H1 (cell line): ENCODE measurements at regions not wholly inside any gene's neighbourhood (a gene's known extent, or its start where the extent isn't known, plus 50 kb on each side); places are given as distances from the start of the nearest gene placed in this dataset.

ENCODE experiments used
- CHD1 ChIP-seq: IDR thresholded peaks from 2 replicates; pipeline ENCODE4 v1.6.1; 2012; ENCODE audit warnings: low read depth, low read length, improper control_type of control experiment
- GTF2F1 ChIP-seq: IDR thresholded peaks from 2 replicates; pipeline ENCODE4 v1.6.1; 2012; ENCODE audit warnings: low read depth, low read length, improper control_type of control experiment, borderline replicate concordance
- KDM1A ChIP-seq: fragments of 200-600, 300-600 bp; sonication (generic); IDR thresholded peaks from 2 replicates; pipeline ENCODE4 v1.7.1; 2016; ENCODE audit warnings: mild to moderate bottlenecking, low read length, borderline replicate concordance
- KDM5A ChIP-seq: fragments of 200-600 bp; IDR thresholded peaks from 2 replicates; pipeline ENCODE4 v1.7.1; 2012; ENCODE audit warnings: mild to moderate bottlenecking, low read length, inconsistent platforms, mixed read lengths
- RBBP5 ChIP-seq: IDR thresholded peaks from 2 replicates; pipeline ENCODE4 v1.7.1; 2012; ENCODE audit warnings: low read depth, mild to moderate bottlenecking, inconsistent platforms, low read length, moderate library complexity, borderline replicate concordance
- RXRA ChIP-seq: IDR thresholded peaks from 2 replicates; pipeline ENCODE4 v1.6.1; 2011; ENCODE audit warnings: low read depth, mild to moderate bottlenecking, low read length, moderate library complexity; ENCODE audit not compliant: insufficient read depth
- SIN3A ChIP-seq, 2 experiments: IDR thresholded peaks in 1 of 2; conservative IDR thresholded peaks in 1 of 2; 2 replicates each; pipeline ENCODE4 v1.6.1; 2011 to 2012; ENCODE audit warnings: low read length in 2 of 2, improper control_type of control experiment in 1 of 2, low read depth in 1 of 2, mild to moderate bottlenecking in 1 of 2
- TF ChIP-seq, protein P1 (sequence below): fragments of 300-600 bp; sonication (generic); IDR thresholded peaks from 2 replicates; pipeline ENCODE4 v1.7.1; 2012; ENCODE audit warnings: low read length, moderate library complexity, mild to moderate bottlenecking, inconsistent platforms; ENCODE audit not compliant: insufficient replicate concordance

DNA sequence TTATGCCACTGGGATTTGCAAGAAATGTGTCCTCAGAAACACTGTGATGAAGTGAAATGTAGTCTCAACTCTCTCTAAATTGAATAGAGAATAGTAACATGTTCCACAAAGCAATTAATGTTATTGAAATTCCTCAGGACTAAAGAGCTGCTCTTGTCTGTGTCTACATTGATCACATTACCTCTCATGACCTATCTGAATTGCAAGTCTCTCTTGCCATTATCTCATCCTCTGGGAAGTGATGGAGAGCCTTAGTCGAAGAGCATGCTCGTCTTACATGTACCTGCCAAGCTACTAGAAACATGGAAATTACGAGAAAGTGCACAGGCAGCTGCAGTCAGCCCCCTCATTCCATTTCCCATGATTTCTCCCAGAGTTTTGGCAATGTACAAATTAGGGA is 561.1 kb upstream of the ZNF804A start (continued):
- TF ChIP-seq GTF2F1 (no peak), SIN3A (conservative IDR thresholded peaks at IDR 0.05 in 1 of 2, IDR thresholded peaks at IDR 0.05 in 1 of 2; ENCODE audit: low read depth in 1 of 2, low read length in 2 of 2) (no peak), KDM1A (no peak), RBBP5 (no peak), KDM5A (no peak), CHD1 (no peak), RXRA (no peak)
- TF ChIP-seq, protein P1, sequence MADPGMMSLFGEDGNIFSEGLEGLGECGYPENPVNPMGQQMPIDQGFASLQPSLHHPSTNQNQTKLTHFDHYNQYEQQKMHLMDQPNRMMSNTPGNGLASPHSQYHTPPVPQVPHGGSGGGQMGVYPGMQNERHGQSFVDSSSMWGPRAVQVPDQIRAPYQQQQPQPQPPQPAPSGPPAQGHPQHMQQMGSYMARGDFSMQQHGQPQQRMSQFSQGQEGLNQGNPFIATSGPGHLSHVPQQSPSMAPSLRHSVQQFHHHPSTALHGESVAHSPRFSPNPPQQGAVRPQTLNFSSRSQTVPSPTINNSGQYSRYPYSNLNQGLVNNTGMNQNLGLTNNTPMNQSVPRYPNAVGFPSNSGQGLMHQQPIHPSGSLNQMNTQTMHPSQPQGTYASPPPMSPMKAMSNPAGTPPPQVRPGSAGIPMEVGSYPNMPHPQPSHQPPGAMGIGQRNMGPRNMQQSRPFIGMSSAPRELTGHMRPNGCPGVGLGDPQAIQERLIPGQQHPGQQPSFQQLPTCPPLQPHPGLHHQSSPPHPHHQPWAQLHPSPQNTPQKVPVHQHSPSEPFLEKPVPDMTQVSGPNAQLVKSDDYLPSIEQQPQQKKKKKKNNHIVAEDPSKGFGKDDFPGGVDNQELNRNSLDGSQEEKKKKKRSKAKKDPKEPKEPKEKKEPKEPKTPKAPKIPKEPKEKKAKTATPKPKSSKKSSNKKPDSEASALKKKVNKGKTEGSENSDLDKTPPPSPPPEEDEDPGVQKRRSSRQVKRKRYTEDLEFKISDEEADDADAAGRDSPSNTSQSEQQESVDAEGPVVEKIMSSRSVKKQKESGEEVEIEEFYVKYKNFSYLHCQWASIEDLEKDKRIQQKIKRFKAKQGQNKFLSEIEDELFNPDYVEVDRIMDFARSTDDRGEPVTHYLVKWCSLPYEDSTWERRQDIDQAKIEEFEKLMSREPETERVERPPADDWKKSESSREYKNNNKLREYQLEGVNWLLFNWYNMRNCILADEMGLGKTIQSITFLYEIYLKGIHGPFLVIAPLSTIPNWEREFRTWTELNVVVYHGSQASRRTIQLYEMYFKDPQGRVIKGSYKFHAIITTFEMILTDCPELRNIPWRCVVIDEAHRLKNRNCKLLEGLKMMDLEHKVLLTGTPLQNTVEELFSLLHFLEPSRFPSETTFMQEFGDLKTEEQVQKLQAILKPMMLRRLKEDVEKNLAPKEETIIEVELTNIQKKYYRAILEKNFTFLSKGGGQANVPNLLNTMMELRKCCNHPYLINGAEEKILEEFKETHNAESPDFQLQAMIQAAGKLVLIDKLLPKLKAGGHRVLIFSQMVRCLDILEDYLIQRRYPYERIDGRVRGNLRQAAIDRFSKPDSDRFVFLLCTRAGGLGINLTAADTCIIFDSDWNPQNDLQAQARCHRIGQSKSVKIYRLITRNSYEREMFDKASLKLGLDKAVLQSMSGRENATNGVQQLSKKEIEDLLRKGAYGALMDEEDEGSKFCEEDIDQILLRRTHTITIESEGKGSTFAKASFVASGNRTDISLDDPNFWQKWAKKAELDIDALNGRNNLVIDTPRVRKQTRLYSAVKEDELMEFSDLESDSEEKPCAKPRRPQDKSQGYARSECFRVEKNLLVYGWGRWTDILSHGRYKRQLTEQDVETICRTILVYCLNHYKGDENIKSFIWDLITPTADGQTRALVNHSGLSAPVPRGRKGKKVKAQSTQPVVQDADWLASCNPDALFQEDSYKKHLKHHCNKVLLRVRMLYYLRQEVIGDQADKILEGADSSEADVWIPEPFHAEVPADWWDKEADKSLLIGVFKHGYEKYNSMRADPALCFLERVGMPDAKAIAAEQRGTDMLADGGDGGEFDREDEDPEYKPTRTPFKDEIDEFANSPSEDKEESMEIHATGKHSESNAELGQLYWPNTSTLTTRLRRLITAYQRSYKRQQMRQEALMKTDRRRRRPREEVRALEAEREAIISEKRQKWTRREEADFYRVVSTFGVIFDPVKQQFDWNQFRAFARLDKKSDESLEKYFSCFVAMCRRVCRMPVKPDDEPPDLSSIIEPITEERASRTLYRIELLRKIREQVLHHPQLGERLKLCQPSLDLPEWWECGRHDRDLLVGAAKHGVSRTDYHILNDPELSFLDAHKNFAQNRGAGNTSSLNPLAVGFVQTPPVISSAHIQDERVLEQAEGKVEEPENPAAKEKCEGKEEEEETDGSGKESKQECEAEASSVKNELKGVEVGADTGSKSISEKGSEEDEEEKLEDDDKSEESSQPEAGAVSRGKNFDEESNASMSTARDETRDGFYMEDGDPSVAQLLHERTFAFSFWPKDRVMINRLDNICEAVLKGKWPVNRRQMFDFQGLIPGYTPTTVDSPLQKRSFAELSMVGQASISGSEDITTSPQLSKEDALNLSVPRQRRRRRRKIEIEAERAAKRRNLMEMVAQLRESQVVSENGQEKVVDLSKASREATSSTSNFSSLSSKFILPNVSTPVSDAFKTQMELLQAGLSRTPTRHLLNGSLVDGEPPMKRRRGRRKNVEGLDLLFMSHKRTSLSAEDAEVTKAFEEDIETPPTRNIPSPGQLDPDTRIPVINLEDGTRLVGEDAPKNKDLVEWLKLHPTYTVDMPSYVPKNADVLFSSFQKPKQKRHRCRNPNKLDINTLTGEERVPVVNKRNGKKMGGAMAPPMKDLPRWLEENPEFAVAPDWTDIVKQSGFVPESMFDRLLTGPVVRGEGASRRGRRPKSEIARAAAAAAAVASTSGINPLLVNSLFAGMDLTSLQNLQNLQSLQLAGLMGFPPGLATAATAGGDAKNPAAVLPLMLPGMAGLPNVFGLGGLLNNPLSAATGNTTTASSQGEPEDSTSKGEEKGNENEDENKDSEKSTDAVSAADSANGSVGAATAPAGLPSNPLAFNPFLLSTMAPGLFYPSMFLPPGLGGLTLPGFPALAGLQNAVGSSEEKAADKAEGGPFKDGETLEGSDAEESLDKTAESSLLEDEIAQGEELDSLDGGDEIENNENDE = no peak
